ENCODE measurements at regions not wholly inside any gene's neighbourhood (a gene's known extent, or its start where the extent isn't known, plus 50 kb on each side); places are given as distances from the start of the nearest gene placed in this dataset.

DNA sequence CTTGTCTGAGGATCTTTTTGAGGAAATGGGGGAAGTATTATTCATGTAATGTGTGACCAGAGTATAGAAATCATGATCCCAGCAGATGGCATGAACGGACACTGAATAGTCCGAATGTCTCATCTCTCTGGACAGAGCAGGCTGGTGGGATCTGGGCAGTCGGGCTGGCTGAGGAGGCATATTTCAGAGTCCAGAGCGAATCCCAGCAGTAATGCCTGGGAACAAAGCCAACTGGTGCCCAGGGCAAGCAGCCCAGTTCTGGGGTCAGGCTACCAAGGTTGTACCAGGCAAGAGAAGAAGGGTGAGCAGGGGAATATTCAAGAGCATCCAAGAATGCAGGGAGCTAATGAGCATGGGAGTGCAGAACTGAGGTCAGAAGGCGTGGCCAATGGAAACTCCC is 306.4 kb downstream of the ZSWIM6 start:
- intact Hi-C loops (cut with micrococcal nuclease; ENCODE audit: unreplicated experiment), result no loop called here
- CTCF ChIA-PET, result interaction anchor here (0.6 kb wide), 1 partner anchor 291 kb away, joined by 3 read pairs; no protein-coding TSS in a partner anchor
- no TSS peak for BruUV-seq (replicated peaks)

DNA sequence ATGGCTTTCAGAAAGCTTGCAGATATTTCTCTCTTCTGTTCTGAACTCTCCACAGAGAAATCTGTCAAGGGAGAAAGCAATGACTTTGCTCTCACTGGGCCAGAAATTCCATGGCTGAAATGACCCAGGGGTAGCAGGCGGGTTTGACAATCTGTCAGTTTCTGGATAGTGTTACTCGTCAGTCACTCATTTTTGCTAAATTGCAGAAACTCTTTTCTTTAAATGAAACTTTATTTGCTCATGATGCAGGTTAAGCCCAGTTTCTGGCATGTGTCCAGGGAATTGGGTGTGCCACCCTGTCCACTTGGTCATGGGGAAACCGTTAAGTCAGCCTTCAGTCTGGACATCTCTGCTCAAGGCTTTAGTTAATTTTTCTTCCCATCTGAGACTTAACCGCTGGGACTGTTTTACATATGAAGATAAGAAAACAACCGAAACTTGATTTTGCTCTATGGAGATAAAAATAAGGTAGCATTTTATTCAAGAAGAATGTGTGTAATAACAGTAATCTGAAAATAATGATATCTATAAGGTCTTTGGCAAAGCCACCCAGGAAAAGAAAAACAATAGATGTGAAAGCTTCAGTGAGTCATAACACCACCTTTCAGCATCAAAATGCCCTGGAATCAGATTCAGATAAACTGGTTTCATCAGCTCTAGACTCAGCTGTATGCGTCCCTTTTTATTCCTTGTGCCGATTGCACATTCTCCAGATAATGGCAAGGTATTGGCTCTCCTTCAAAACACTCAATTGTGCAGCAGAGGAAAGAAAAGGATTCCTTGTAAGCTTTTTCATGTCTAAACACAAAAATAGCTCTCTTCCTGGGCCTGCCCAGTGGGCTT is 308.3 kb downstream of the ZSWIM6 start:
- intact Hi-C loops (cut with micrococcal nuclease; ENCODE audit: unreplicated experiment), result loop anchor here (5.0 kb wide), 1 partner anchor 588 kb away; no protein-coding TSS in a partner anchor
- Mint-ChIP-seq H3K4me3 (ENCODE audit: low read depth, unreplicated experiment) (no peak overlapping the region), H3K27me3 (ENCODE audit: unreplicated experiment) (peaks cover 11% of the 10 kb centered on the region), H3K27ac (ENCODE audit: unreplicated experiment) (no peak overlapping the region), H3K36me3 (ENCODE audit: insufficient read depth, unreplicated experiment) (no peaks in the 10 kb centered on the region), H3K9me3 (ENCODE audit: low read depth, unreplicated experiment) (no peaks in the 10 kb centered on the region), H3K4me1 (ENCODE audit: low read depth, unreplicated experiment) (no peaks in the 10 kb centered on the region)
- CTCF ChIA-PET, result interaction anchor here (0.6 kb wide), 1 partner anchor 1883 kb away, joined by 4 read pairs; no protein-coding TSS in a partner anchor
- no peak for DNase-seq
- no TSS peak for BruUV-seq (replicated peaks)
- TF ChIP-seq, protein P1, sequence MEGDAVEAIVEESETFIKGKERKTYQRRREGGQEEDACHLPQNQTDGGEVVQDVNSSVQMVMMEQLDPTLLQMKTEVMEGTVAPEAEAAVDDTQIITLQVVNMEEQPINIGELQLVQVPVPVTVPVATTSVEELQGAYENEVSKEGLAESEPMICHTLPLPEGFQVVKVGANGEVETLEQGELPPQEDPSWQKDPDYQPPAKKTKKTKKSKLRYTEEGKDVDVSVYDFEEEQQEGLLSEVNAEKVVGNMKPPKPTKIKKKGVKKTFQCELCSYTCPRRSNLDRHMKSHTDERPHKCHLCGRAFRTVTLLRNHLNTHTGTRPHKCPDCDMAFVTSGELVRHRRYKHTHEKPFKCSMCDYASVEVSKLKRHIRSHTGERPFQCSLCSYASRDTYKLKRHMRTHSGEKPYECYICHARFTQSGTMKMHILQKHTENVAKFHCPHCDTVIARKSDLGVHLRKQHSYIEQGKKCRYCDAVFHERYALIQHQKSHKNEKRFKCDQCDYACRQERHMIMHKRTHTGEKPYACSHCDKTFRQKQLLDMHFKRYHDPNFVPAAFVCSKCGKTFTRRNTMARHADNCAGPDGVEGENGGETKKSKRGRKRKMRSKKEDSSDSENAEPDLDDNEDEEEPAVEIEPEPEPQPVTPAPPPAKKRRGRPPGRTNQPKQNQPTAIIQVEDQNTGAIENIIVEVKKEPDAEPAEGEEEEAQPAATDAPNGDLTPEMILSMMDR (IDR thresholded peaks at IDR 0.05; ENCODE audit: unreplicated experiment), result no peak

More for the DNA sequence above, 306.4 kb downstream of the ZSWIM6 start:
- Mint-ChIP-seq H3K27me3 (ENCODE audit: unreplicated experiment) (peaks cover 30% of the 10 kb centered on the region), H3K36me3 (ENCODE audit: insufficient read depth, unreplicated experiment) (no peaks in the 10 kb centered on the region), H3K4me1 (ENCODE audit: low read depth, unreplicated experiment) (no peaks in the 10 kb centered on the region), H3K4me3 (ENCODE audit: low read depth, unreplicated experiment) (no peak overlapping the region), H3K9me3 (ENCODE audit: low read depth, unreplicated experiment) (no peaks in the 10 kb centered on the region), H3K27ac (ENCODE audit: unreplicated experiment) (no peak overlapping the region)
- DNase-seq, result no peak
- TF ChIP-seq, protein P1 (IDR thresholded peaks at IDR 0.05; ENCODE audit: unreplicated experiment), result no peak

GRCh38 chr5:61641748-61642565 is 309.9 kb downstream of the ZSWIM6 start:
- TF ChIP-seq, protein P1 (IDR thresholded peaks at IDR 0.05; ENCODE audit: unreplicated experiment), result peak; percentile 14
- no peak for DNase-seq
- intact Hi-C loops (cut with micrococcal nuclease; ENCODE audit: unreplicated experiment), result loop anchor here (5.0 kb wide), 1 partner anchor 590 kb away; no protein-coding TSS in a partner anchor
- H3K9me3 Mint-ChIP-seq (ENCODE audit: low read depth, unreplicated experiment), result no peaks in the 10 kb centered on the region
- H3K36me3 Mint-ChIP-seq (ENCODE audit: insufficient read depth, unreplicated experiment), result no peaks in the 10 kb centered on the region
- peaks cover 3% of the 10 kb centered on the region for H3K27me3 Mint-ChIP-seq (ENCODE audit: unreplicated experiment)
- BruUV-seq (replicated peaks), result no TSS peak
- CTCF ChIA-PET, result interaction anchor here (0.7 to 1.4 kb wide), 3 partner anchors 10 to 586 kb away, joined by 3 to 5 read pairs (median 3); no protein-coding TSS in a partner anchor
- H3K4me3 Mint-ChIP-seq (ENCODE audit: low read depth, unreplicated experiment), result no peak overlapping the region
- no peaks in the 10 kb centered on the region for H3K4me1 Mint-ChIP-seq (ENCODE audit: low read depth, unreplicated experiment)
- H3K27ac Mint-ChIP-seq (ENCODE audit: unreplicated experiment), result no peak overlapping the region

DNA sequence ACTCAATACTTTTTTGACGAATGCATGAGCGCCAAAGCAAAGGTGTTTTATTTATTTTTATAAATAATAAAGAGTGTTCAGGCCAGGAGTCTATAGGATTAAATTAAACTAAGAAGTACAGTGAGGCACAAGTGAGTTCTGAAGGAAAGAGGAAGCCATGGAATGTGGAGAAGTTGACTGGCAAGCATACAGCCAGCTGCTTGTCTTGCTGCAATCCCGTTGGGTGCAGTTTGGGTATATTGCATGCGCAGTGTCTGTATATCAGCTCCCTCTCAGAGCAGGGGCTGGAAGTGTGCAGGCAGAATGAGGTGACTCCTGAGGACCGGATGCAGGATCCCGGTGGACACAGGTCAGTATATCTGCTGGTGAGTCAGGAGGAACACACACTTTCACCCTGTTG is 315.6 kb downstream of the ZSWIM6 start:
- Mint-ChIP-seq H3K4me3 (ENCODE audit: low read depth, unreplicated experiment) (no peak overlapping the region), H3K9me3 (ENCODE audit: low read depth, unreplicated experiment) (no peaks in the 10 kb centered on the region), H3K27me3 (ENCODE audit: unreplicated experiment) (no peaks in the 10 kb centered on the region), H3K27ac (ENCODE audit: unreplicated experiment) (no peak overlapping the region), H3K36me3 (ENCODE audit: insufficient read depth, unreplicated experiment) (no peaks in the 10 kb centered on the region), H3K4me1 (ENCODE audit: low read depth, unreplicated experiment) (no peaks in the 10 kb centered on the region)
- TF ChIP-seq, protein P1 (IDR thresholded peaks at IDR 0.05; ENCODE audit: unreplicated experiment), result no peak
- intact Hi-C loops (cut with micrococcal nuclease; ENCODE audit: unreplicated experiment), result no loop called here
- CTCF ChIA-PET, result no interaction called here
- BruUV-seq (replicated peaks), result no TSS peak
- DNase-seq, result no peak
